Loucy (cell line): ENCODE measurements at regions not wholly inside any gene's neighbourhood (a gene's known extent, or its start where the extent isn't known, plus 50 kb on each side); places are given as distances from the start of the nearest gene placed in this dataset.

Experiments
- EZH2phosphoT487 ChIP-seq: fragments of 200-600 bp; IDR thresholded peaks from 2 replicates; pipeline ENCODE4 v1.6.1; 2018; ENCODE audit warnings: antibody characterized with exemption, mild to moderate bottlenecking, moderate library complexity, borderline replicate concordance
- TF ChIP-seq, protein P1 (sequence below): fragments of 200-600 bp; sonication (generic); conservative IDR thresholded peaks from 2 replicates; pipeline ENCODE4 v1.5.1; 2014; ENCODE audit warnings: mild to moderate bottlenecking, antibody characterized with exemption, low read length

- TF ChIP-seq, protein P1, sequence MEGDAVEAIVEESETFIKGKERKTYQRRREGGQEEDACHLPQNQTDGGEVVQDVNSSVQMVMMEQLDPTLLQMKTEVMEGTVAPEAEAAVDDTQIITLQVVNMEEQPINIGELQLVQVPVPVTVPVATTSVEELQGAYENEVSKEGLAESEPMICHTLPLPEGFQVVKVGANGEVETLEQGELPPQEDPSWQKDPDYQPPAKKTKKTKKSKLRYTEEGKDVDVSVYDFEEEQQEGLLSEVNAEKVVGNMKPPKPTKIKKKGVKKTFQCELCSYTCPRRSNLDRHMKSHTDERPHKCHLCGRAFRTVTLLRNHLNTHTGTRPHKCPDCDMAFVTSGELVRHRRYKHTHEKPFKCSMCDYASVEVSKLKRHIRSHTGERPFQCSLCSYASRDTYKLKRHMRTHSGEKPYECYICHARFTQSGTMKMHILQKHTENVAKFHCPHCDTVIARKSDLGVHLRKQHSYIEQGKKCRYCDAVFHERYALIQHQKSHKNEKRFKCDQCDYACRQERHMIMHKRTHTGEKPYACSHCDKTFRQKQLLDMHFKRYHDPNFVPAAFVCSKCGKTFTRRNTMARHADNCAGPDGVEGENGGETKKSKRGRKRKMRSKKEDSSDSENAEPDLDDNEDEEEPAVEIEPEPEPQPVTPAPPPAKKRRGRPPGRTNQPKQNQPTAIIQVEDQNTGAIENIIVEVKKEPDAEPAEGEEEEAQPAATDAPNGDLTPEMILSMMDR = no peak
- TF ChIP-seq EZH2phosphoT487 = no peak
Measured at GRCh38 chr10:88077977-88078376, 214.6 kb downstream of the PTEN start.
